HEK293 (cell line): ENCODE measurements at regions not wholly inside any gene's neighbourhood (a gene's known extent, or its start where the extent isn't known, plus 50 kb on each side); places are given as distances from the start of the nearest gene placed in this dataset.

ENCODE experiments used
- PATZ1 ChIP-seq: fragments of 450-650 bp; formaldehyde crosslinking; IDR thresholded peaks from 2 replicates; pipeline ENCODE4 v1.5.1; 2016; ENCODE audit warnings: missing biosample characterization, missing genetic modification characterization
- TF ChIP-seq, protein P1 (sequence below): fragments of 450-650 bp; formaldehyde crosslinking; IDR thresholded peaks from 2 replicates; pipeline ENCODE4 v1.5.1; 2016; ENCODE audit warnings: missing biosample characterization, missing genetic modification characterization

- no peak for TF ChIP-seq PATZ1
- TF ChIP-seq, protein P1, sequence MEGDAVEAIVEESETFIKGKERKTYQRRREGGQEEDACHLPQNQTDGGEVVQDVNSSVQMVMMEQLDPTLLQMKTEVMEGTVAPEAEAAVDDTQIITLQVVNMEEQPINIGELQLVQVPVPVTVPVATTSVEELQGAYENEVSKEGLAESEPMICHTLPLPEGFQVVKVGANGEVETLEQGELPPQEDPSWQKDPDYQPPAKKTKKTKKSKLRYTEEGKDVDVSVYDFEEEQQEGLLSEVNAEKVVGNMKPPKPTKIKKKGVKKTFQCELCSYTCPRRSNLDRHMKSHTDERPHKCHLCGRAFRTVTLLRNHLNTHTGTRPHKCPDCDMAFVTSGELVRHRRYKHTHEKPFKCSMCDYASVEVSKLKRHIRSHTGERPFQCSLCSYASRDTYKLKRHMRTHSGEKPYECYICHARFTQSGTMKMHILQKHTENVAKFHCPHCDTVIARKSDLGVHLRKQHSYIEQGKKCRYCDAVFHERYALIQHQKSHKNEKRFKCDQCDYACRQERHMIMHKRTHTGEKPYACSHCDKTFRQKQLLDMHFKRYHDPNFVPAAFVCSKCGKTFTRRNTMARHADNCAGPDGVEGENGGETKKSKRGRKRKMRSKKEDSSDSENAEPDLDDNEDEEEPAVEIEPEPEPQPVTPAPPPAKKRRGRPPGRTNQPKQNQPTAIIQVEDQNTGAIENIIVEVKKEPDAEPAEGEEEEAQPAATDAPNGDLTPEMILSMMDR (tag by site-specific recombination), result no peak
Measured at GRCh38 chr4:140308366-140309123, 64.9 kb upstream of the SCOC start.
